Transverse colon (tissue), 4 donors: ENCODE measurements at regions not wholly inside any gene's neighbourhood (a gene's known extent, or its start where the extent isn't known, plus 50 kb on each side); places are given as distances from the start of the nearest gene placed in this dataset.

Experiments used
- CTCF ChIP-seq, 5 experiments: fragments of 200-600 bp in 3 of 5; fragments of 450-650 bp in 2 of 5; sonication (generic) in 3 of 5; IDR thresholded peaks; 1 replicate in 2 of 5; 2 replicates in 3 of 5; pipeline ENCODE4 v1.5.1; 2016 to 2017; ENCODE audit warnings: antibody characterized with exemption in 5 of 5, inconsistent platforms in 3 of 5, mild to moderate bottlenecking in 2 of 5, moderate library complexity in 1 of 5
- EP300 ChIP-seq: sonication (generic); formaldehyde crosslinking; IDR thresholded peaks from one replicate; pipeline ENCODE4 v1.6.1; 2017; ENCODE audit warnings: antibody characterized with exemption, low read depth
- POLR2A ChIP-seq: fragments of 450-650 bp; IDR thresholded peaks from one replicate; pipeline ENCODE4 v1.6.1; 2016; ENCODE audit warnings: antibody characterized with exemption, mild to moderate bottlenecking, moderate library complexity
- POLR2AphosphoS5 ChIP-seq, 3 donors: sonication (generic); formaldehyde crosslinking; IDR thresholded peaks; one replicate each; pipeline ENCODE4 v1.6.1; 2016; ENCODE audit warnings: antibody characterized with exemption in 3 of 3

DNA sequence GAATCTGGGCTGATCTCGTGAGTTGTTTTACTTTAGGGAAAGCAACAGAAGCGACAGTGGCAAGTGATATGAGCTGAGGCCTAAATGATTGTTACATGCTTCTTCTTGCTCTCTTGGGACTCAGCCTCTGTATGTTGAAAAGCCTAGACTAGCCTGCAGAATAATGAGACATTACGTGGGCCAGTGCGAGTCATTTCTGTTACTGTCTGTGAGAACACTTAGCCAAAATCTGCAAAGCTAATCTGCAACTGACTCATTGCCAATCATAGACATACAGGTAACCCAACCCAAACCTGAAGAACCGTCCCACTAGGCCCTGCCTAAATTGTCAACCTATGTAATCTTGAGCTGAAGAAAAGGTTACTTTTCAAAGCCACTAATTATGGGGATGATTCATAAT, 77.4 kb upstream of the F13A1 start:
- TF ChIP-seq EP300 (no peak), CTCF (IDR thresholded peaks at IDR 0.05) (no peak), POLR2A (no peak), POLR2AphosphoS5 (IDR thresholded peaks at IDR 0.05) (no peak)
